ENCODE measurements at regions not wholly inside any gene's neighbourhood (a gene's known extent, or its start where the extent isn't known, plus 50 kb on each side); places are given as distances from the start of the nearest gene placed in this dataset.

DNA sequence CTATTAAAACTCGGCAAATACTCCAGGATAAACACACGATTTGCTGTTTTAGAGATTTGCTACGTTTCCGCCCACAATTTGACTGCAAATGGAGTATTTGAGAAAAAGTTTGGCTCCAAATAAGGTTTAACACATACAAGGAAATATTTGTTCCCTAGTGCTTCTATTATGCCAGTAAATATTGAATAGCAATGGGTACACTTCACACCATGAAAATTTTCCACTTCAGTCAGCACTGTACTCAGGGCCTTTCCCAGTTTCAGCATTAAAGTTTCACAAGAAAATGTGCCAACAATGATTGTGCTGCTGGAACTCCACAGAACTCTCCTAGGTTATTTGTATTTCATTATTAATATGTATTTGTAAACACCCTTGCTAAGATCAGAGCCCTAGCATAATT is 498.0 kb downstream of the TBL1XR1 start:
- DNase-seq, result no peak

- peak; percentile 2 for DNase-seq
These were observed 499.9 kb downstream of the TBL1XR1 start for GRCh38 chr3:176697284-176697889.

- DNase-seq, result no peak
These were observed 500.5 kb downstream of the TBL1XR1 start for GRCh38 chr3:176696816-176697215.

DNA sequence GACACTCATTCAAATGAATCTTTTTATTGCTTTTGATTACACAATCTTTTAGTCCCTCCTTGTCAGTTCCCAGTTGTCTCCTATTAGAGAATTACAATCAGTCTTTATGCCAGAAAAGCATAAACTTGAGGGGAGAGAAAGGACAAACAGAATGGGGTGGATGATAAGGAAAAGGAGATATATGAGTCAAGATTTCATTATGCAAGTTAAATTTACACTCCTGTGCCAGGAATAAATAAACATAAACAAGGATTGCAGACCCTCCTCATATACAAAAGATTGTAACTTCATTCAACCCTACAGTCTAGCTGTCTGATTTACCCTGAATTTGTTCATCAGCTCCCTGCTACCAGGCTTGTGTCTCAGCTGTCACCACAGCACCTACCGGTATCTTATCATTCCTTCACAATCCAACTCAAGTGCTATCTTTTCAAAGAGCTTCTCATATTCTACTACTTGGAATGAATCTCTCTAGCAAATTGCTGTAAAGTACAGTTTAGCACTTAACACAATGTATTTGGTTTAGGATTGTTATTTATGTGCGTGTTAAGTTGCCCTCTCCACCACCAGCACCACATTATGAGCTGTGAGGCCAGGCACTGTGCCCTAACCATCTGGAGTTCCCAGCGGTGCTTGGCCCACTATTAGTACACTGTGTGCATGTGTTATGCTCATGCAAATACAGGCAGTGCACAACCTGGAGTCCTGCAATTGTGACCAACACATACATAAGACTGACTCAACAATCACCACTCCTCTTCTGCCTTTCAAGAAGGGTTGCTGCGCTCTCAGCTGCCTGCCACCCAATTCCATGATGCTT is 504.1 kb downstream of the TBL1XR1 start:
- no peak for DNase-seq

DNA sequence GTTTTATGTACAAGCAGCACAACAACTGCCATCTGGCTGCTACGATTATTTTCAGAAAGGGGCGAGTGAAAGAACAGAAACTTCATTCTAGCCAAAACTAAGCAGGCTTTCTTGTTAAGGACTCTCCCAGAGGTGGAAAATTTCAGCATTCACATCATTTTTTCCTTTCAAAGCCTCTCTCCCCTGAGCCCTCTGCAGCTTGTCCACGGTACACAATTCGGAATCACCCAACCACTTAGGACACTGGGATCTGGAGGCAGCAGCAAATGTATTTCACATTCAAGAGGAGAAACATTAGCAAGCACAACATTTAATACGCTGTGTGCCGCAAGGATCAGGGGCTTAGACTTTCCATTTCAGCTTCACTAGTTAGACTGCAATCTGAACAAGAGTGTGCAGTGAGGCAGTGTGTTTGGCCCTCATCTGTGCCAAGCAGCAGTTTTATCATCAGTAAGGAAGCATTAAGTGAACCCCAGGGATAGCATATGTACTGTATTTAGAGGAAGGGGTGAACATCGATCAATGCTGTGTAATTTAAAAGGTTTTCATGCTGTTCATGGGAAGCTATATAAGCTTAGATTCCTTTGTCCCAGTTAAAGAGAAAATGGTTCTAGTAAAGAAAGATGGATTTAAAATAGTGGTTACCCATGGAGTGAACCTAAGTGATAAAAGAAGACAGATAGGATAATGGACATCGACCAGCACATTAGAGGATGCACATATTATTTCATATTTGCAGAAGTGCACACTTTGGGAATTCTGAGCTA is 504.9 kb downstream of the TBL1XR1 start:
- DNase-seq, result no peak

- DNase-seq, result no peak
These were observed 507.0 kb downstream of the TBL1XR1 start for GRCh38 chr3:176690083-176690869.

- no peak for DNase-seq
These were observed 509.5 kb downstream of the TBL1XR1 start for GRCh38 chr3:176687754-176688153.

DNA sequence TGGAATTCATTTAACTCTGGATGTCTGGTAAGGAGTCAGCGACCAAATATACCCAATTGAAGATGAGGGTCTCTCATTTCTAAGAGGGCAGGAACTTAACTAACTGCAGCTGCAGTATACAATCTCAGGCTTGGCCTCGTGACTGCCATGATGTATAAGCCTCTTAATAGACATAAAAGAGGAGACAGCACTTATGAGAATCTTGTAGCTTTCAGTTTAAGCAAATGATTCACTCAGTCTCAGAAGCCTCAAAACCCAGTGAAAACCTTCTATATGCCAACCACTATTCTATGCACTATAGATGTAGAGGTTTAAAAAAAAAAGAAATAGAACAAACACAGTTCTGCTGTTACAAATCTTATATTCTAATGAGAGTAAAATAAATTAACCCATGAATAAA is 513.9 kb downstream of the TBL1XR1 start:
- DNase-seq, result no peak

GRCh38 chr3:176663837-176664831 is 533.1 kb downstream of the TBL1XR1 start:
- DNase-seq, result peak; percentile 76

- no peak for DNase-seq
These were observed 533.9 kb downstream of the TBL1XR1 start for GRCh38 chr3:176663387-176663786.

- peak; percentile 96 for DNase-seq
These were observed 535.8 kb downstream of the TBL1XR1 start for GRCh38 chr3:176661432-176661964.

DNA sequence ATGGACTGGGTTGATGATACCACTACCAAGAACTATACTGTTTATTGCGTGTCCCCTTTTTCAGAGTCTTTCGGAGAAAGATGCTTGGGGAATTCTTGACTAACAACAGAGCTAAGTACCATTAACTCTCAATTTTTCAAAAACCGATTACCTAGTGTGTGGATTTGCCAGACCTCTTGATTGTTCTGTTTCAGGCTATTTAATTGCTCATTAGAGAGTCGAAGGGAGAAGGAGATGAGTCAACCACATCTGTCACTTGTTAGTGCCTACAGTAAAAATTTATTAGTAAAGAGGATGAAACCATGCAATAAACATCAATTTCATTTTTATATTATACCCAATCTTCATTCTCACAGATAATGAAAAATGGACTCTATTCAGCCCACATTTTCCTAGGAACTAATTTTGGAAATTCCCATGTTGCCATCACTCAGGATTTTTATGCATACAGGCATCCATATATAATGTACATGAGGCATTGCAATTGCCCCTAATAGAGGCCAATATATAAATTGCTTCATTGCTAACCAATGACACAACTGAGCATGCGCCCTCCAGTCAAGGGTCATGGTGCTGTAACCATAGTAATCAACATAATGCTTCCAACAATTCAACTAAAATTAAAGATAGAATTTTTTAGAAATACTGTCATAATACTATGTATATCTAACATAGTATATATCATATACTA is 541.7 kb downstream of the TBL1XR1 start:
- no peak for DNase-seq

GRCh38 chr3:176651622-176652021 is 545.7 kb downstream of the TBL1XR1 start:
- DNase-seq, result no peak

DNA sequence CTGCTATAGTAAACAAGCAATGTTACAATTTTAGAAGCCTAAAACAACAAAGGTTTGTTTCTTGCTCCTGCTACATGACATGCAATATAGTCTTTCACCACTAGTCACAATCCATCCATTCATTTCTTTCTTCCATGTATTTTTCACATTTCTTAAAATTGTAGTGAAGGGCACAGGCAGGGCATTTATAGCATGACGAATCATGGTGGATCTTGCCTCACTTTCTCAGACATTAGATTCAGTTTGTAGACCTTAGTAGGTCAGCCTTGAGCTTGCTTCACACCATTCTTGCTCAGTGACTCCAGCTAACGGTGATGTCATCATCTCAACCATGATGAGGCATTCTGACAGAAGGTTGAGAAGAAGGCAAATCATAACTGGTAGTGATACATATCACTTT is 546.8 kb downstream of the TBL1XR1 start:
- no peak for DNase-seq

DNA sequence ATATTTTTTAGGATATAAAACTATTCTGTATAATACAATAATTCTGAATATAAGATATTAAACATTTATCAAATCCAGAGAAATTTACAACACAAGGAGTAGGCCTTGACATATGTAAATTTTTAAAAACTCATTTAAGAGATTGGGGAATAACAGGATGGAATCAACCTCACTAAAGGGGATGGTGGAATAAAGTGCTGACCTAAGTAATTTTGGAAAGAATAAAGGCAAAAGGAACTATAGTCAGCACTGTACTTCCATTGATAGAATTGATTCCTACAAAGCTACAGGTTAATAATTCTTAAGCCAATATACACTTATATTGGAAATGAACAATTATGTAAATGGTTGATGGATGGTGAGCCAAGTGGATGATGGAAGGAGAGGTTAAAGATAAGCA is 549.3 kb downstream of the TBL1XR1 start:
- no peak for DNase-seq

DNA sequence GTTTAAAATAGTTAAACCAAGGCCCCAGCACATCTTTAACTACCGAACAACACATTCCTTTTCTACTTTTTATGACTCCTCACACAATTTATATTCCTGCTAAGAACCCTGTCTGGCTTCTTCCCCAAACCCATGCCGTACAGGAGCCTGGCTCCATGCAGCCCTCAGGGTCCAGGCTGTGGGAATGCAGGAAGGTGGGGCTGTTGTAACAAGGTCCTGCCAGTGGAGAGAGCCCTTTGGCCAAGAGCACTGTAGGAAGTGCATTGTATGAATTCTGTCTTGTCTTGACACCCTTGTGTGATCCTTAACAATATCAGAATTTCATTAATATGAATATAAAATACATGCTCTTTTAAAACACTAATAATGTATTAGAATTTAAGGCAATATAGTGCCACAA is 563.8 kb downstream of the TBL1XR1 start:
- no peak for DNase-seq

DNA sequence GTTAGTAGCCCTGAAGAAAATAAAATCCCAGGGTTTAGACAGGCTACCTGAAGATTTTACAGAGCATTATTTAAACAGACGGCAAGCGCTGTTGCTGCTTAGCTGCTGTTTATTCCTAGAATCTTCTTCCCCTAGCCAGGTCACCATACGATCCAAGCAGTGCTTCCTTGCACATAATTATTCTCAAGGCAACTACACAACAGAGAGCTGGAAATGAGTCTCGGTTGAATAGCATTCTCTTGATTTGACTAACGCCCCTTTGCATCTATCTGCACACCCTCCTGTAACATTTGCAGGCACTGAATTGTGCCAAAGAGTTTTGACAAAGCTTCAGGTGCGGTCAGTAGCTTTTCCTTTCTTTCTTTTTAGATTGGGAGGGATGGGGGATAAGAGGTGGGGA is 564.4 kb downstream of the TBL1XR1 start:
- no peak for DNase-seq

GRCh38 chr3:176631165-176631564 is 566.1 kb downstream of the TBL1XR1 start:
- no peak for DNase-seq

GRCh38 chr3:176628101-176628639 is 569.1 kb downstream of the TBL1XR1 start:
- no peak for DNase-seq

- DNase-seq, result no peak
These were observed 573.7 kb downstream of the TBL1XR1 start for GRCh38 chr3:176623468-176624150.
